ENCODE measurements at regions not wholly inside any gene's neighbourhood (a gene's known extent, or its start where the extent isn't known, plus 50 kb on each side); places are given as distances from the start of the nearest gene placed in this dataset.
"Not testable (repeated sequence)": the region's sequence is repeated elsewhere in the genome, so short reads cannot be mapped to it uniquely, and the experiment has no call there.

GRCh38 chr2:7353571-7353970 lies 436.4 kb downstream of the RNF144A start:
- no peak for DNase-seq (ENCODE audit: extremely low read depth in 1 of 11, low read depth in 9 of 11, low spot score in 4 of 11)

GRCh38 chr2:7355781-7356180 lies 438.6 kb downstream of the RNF144A start:
- no peak for DNase-seq (ENCODE audit: extremely low read depth in 1 of 11, low read depth in 9 of 11, low spot score in 4 of 11)

- peak in 2 of 11 donors; percentile 19 to 35 for DNase-seq (ENCODE audit: extremely low read depth in 1 of 11, low read depth in 9 of 11, low spot score in 4 of 11)
Observed at GRCh38 chr2:7356909-7357584, 439.8 kb downstream of the RNF144A start.

GRCh38 chr2:7357993-7358392 lies 440.8 kb downstream of the RNF144A start:
- DNase-seq (ENCODE audit: extremely low read depth in 1 of 11, low read depth in 9 of 11, low spot score in 4 of 11) = no peak

- peak in 1 of 11 donors; percentile 3 for DNase-seq (ENCODE audit: extremely low read depth in 1 of 11, low read depth in 9 of 11, low spot score in 4 of 11)
Observed at GRCh38 chr2:7358865-7359447, 441.7 kb downstream of the RNF144A start.

GRCh38 chr2:7363906-7364305 lies 446.7 kb downstream of the RNF144A start:
- DNase-seq (ENCODE audit: extremely low read depth in 1 of 11, low read depth in 9 of 11, low spot score in 4 of 11) = no peak

GRCh38 chr2:7368211-7368610 lies 451.0 kb downstream of the RNF144A start:
- DNase-seq (ENCODE audit: extremely low read depth in 1 of 11, low read depth in 9 of 11, low spot score in 4 of 11) = no peak

GRCh38 chr2:7373156-7373555 lies 455.9 kb downstream of the RNF144A start:
- no peak for DNase-seq (ENCODE audit: extremely low read depth in 1 of 11, low read depth in 9 of 11, low spot score in 4 of 11)

- no peak for DNase-seq (ENCODE audit: extremely low read depth in 1 of 11, low read depth in 9 of 11, low spot score in 4 of 11)
Observed at GRCh38 chr2:7375901-7376300, 458.7 kb downstream of the RNF144A start.

- peak in 8 of 11 donors; percentile 15 to 47 (median 38) for DNase-seq (ENCODE audit: extremely low read depth in 1 of 11, low read depth in 9 of 11, low spot score in 4 of 11)
Observed at GRCh38 chr2:7377916-7378569, 460.8 kb downstream of the RNF144A start.

GRCh38 chr2:7378591-7378990 lies 461.4 kb downstream of the RNF144A start:
- no peak for DNase-seq (ENCODE audit: extremely low read depth in 1 of 11, low read depth in 9 of 11, low spot score in 4 of 11)

- no peak for DNase-seq (ENCODE audit: extremely low read depth in 1 of 11, low read depth in 9 of 11, low spot score in 4 of 11)
Observed at GRCh38 chr2:7379799-7380198, 462.6 kb downstream of the RNF144A start.

- no peak for DNase-seq (ENCODE audit: extremely low read depth in 1 of 11, low read depth in 9 of 11, low spot score in 4 of 11)
Observed at GRCh38 chr2:7384773-7385349, 467.6 kb downstream of the RNF144A start.

- DNase-seq (ENCODE audit: extremely low read depth in 1 of 11, low read depth in 9 of 11, low spot score in 4 of 11) = not testable (repeated sequence)
Observed at GRCh38 chr2:7390311-7390710, 473.1 kb downstream of the RNF144A start.

- DNase-seq (ENCODE audit: extremely low read depth in 1 of 11, low read depth in 9 of 11, low spot score in 4 of 11) = peak in 5 of 11 donors; percentile 9 to 24 (median 18)
Observed at GRCh38 chr2:7392076-7392787, 475.0 kb downstream of the RNF144A start.

- DNase-seq (ENCODE audit: extremely low read depth in 1 of 11, low read depth in 9 of 11, low spot score in 4 of 11) = no peak
Observed at GRCh38 chr2:7394195-7394594, 477.0 kb downstream of the RNF144A start.

- no peak for DNase-seq (ENCODE audit: extremely low read depth in 1 of 11, low read depth in 9 of 11, low spot score in 4 of 11)
Observed at GRCh38 chr2:7400628-7401027, 483.4 kb downstream of the RNF144A start.

- DNase-seq (ENCODE audit: extremely low read depth in 1 of 11, low read depth in 9 of 11, low spot score in 4 of 11) = no peak
Observed at GRCh38 chr2:7403092-7403775, 486.0 kb downstream of the RNF144A start.

Measured in renal cortex interstitium (tissue), 11 donors.